Right atrium auricular region (tissue), 2 donors: ENCODE measurements at regions not wholly inside any gene's neighbourhood (a gene's known extent, or its start where the extent isn't known, plus 50 kb on each side); places are given as distances from the start of the nearest gene placed in this dataset.

Experiments
- DNase-seq: peaks from one replicate; pipeline ENCODE4 v3.0.0-alpha.2; 2019; ENCODE audit warnings: low spot score
- H3K27ac ChIP-seq, 2 donors: fragments of 200-600 bp; sonication (generic); 1 replicate in 1 of 2; 2 replicates in 1 of 2; pipeline ENCODE4 v1.5.1; 2016 to 2019
- H3K27me3 ChIP-seq, 2 donors: fragments of 200-600 bp; sonication (generic); one replicate each; pipeline versions ENCODE4 v1.5.1 to v1.6.0; 2017 to 2019
- H3K36me3 ChIP-seq: fragments of 200-600 bp; sonication (generic); one replicate; pipeline ENCODE4 v1.5.1; 2016
- H3K4me1 ChIP-seq, 2 donors: fragments of 200-600 bp; sonication (generic); one replicate each; pipeline versions ENCODE4 v1.5.1 to v1.6.0; 2017 to 2019
- H3K4me3 ChIP-seq, 2 donors: fragments of 200-600 bp; sonication (generic); 1 replicate in 1 of 2; 2 replicates in 1 of 2; pipeline ENCODE4 v1.5.1; 2017 to 2019; ENCODE audit warnings: mild to moderate bottlenecking in 1 of 2, moderate library complexity in 1 of 2
- H3K9me3 ChIP-seq, 2 donors: fragments of 200-600 bp; sonication (generic); one replicate each; pipeline ENCODE4 v1.5.1; 2019
- TF ChIP-seq, protein P1 (sequence below), 2 donors: fragments of 200-600 bp; sonication (generic); IDR thresholded peaks; one replicate each; pipeline ENCODE4 v1.5.1; 2019; ENCODE audit warnings: antibody characterized with exemption in 2 of 2

DNA sequence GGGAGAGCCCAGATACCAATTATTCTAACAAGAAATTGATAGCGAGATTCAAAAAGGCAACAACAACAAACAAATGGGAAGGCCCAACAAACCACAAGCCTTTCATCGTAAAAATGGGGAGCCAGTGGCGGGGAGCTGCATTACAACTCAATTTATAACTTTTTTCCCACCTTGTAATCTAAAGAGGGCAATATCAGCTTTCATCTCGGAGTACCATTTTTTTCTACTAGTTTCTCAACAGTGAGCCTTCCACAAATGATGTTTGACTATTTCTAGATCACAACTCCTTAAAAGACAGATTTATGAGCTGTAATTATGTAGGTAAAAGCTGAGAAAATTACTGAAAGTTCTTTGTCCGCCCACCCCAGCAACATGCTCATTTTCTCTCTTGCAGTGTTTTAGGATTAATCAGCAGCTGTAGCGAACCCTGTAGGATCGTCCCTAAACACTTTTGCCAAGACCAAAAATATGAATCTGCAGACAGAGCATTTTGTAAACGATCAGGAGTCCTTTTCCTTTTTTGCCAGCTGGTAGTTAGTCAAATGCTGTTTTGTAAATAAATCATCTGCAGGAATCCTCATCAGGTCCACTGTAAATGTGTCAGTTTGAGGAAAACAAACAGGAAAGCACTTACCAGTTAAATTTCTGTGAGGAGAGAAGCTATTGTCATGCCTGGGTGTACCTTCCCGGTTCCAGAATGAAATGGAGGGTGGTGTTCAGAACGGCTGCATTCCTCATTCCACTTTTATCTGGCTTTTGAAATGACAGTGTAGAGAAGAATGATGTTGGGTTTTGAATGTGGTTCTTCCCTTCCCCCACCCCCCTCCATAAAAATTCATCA lies 53.2 kb downstream of the EEF1B2 start:
- Histone ChIP-seq H3K36me3 (no peaks in the 10 kb centered on the region), H3K4me1 (no peaks in the 10 kb centered on the region), H3K9me3 (no peaks in the 10 kb centered on the region), H3K27ac (peak overlapping the region in 1 of 2 donors; percentile 29), H3K4me3 (peak overlapping the region in 1 of 2 donors; percentile 26), H3K27me3 (no peaks in the 10 kb centered on the region)
- no peak for DNase-seq
- TF ChIP-seq, protein P1, sequence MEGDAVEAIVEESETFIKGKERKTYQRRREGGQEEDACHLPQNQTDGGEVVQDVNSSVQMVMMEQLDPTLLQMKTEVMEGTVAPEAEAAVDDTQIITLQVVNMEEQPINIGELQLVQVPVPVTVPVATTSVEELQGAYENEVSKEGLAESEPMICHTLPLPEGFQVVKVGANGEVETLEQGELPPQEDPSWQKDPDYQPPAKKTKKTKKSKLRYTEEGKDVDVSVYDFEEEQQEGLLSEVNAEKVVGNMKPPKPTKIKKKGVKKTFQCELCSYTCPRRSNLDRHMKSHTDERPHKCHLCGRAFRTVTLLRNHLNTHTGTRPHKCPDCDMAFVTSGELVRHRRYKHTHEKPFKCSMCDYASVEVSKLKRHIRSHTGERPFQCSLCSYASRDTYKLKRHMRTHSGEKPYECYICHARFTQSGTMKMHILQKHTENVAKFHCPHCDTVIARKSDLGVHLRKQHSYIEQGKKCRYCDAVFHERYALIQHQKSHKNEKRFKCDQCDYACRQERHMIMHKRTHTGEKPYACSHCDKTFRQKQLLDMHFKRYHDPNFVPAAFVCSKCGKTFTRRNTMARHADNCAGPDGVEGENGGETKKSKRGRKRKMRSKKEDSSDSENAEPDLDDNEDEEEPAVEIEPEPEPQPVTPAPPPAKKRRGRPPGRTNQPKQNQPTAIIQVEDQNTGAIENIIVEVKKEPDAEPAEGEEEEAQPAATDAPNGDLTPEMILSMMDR (IDR thresholded peaks at IDR 0.05) = no peak

DNA sequence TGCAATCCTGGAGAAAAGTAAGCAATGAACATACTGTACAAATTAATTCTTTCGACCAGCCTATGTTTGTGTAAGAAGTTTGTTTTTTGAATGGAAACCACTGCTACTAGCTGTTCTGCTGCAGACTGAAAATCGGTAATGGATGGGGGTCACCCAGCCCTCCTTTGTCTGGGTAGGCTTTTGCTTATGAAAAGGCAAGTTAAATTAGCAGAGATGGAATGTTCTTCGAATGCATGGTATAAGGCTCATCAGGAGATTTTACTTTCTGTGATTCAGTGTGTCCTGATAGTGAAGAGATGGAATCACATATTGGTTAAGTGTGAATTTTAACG lies 53.8 kb downstream of the EEF1B2 start:
- Histone ChIP-seq H3K4me1 (no peaks in the 10 kb centered on the region), H3K36me3 (no peaks in the 10 kb centered on the region), H3K4me3 (no peak overlapping the region), H3K27ac (no peak overlapping the region), H3K27me3 (no peaks in the 10 kb centered on the region), H3K9me3 (no peaks in the 10 kb centered on the region)
- TF ChIP-seq, protein P1 (IDR thresholded peaks at IDR 0.05) = no peak
- DNase-seq = no peak

DNA sequence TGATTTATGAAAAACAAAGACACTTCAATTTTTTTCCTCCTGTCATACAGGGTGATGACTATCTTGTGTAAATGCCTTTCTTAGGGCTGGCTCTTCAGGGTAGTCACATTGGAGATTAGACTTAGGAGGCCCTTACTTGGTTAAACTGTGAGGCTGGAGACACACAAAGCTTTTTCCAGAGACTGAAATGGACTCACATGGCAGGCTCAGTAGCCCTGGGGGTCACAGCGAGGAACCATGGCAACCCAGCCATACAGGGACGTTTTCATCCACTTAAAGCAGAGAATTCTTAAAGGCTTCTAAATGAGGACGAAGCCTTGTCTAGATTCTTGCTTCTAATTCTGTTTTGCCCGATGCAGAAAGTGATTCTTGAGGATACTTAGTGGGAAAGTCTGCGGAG lies 57.3 kb upstream of the ZDBF2 start:
- no peak overlapping the region for H3K4me3 ChIP-seq
- no peak for DNase-seq
- no peaks in the 10 kb centered on the region for H3K27me3 ChIP-seq
- no peaks in the 10 kb centered on the region for H3K4me1 ChIP-seq
- TF ChIP-seq, protein P1 (IDR thresholded peaks at IDR 0.05) = no peak
- no peaks in the 10 kb centered on the region for H3K36me3 ChIP-seq
- H3K27ac ChIP-seq = no peak overlapping the region
- H3K9me3 ChIP-seq = peaks cover 0 to 5% of the 10 kb centered on the region in 2 donors

- Histone ChIP-seq H3K27me3 (no peaks in the 10 kb centered on the region), H3K9me3 (peaks cover 0 to 5% of the 10 kb centered on the region in 2 donors), H3K4me3 (no peak overlapping the region), H3K4me1 (no peaks in the 10 kb centered on the region), H3K36me3 (no peaks in the 10 kb centered on the region), H3K27ac (no peak overlapping the region)
- DNase-seq = no peak
- TF ChIP-seq, protein P1 (IDR thresholded peaks at IDR 0.05) = no peak
Observed at GRCh38 chr2:206217743-206218142, 56.7 kb upstream of the ZDBF2 start.

DNA sequence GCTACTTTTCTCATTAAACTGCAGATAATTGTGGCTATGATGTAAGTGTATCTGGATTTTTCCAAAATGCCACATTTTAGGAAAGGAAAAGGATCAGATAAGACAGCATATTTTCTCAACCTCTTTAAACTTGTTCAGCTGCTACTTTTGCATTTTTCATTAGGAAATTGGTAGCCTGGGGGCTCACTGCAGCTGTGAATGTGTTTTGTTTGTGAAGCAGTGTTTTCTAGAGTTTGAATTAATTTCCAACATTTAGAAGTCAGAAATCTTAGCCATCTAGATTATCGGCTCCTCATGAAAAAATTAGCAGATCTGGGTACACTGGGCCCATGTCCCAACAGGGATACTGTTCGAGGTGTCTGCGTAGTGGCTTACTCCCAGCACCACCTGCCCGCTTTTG lies 56.3 kb upstream of the ZDBF2 start:
- no peak for DNase-seq
- no peaks in the 10 kb centered on the region for H3K27me3 ChIP-seq
- no peak overlapping the region for H3K4me3 ChIP-seq
- H3K36me3 ChIP-seq = no peaks in the 10 kb centered on the region
- TF ChIP-seq, protein P1 (IDR thresholded peaks at IDR 0.05) = no peak
- H3K9me3 ChIP-seq = peaks cover 0 to 5% of the 10 kb centered on the region in 2 donors
- H3K4me1 ChIP-seq = no peaks in the 10 kb centered on the region
- no peak overlapping the region for H3K27ac ChIP-seq
